ENCODE measurements at regions not wholly inside any gene's neighbourhood (a gene's known extent, or its start where the extent isn't known, plus 50 kb on each side); places are given as distances from the start of the nearest gene placed in this dataset.

DNA sequence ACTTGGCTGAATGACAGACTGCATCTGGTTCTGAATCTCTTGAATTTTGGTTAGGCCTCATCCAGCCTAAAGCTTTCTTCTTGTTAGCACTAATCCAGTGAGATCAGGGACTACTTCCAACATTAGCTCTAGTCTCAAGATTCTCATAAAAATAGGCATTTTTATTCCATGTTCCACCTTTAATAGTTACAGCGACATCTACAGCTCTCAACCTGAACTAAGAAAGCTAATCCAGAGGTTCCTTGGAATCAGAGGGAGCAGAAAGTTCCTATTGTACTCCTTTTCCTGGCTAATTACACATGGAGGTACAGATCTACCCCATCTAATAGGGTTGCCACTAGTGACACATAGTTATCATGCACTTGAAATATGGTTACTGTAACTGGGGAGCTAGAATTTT, 391.9 kb downstream of the RMST start:
- no peak for TF ChIP-seq LEF1 (IDR thresholded peaks at IDR 0.05; ENCODE audit: borderline replicate concordance)
- TF ChIP-seq BHLHE40 (IDR thresholded peaks at IDR 0.05; ENCODE audit: borderline replicate concordance): no peak
- TF ChIP-seq HDGF (IDR thresholded peaks at IDR 0.05; ENCODE audit: borderline replicate concordance): no peak
- no peak for TF ChIP-seq FOXM1 (IDR thresholded peaks at IDR 0.05; ENCODE audit: borderline replicate concordance)
- no peak for TF ChIP-seq SP1 (IDR thresholded peaks at IDR 0.05)
- no peak for TF ChIP-seq SUZ12 (IDR thresholded peaks at IDR 0.05)
- no peak for TF ChIP-seq FOXA1 (IDR thresholded peaks at IDR 0.05)
- TF ChIP-seq ELF4 (IDR thresholded peaks at IDR 0.05): no peak
- TF ChIP-seq CTBP1 (IDR thresholded peaks at IDR 0.05; ENCODE audit: borderline replicate concordance): no peak
- no peak for TF ChIP-seq FOXK2 (IDR thresholded peaks at IDR 0.05)
- no peak for TF ChIP-seq TARDBP (IDR thresholded peaks at IDR 0.05)
